AG09309 (cell line): ENCODE measurements at regions not wholly inside any gene's neighbourhood (a gene's known extent, or its start where the extent isn't known, plus 50 kb on each side); places are given as distances from the start of the nearest gene placed in this dataset.

Experiments
- DNase-seq: peaks from one replicate; pipeline ENCODE4 v3.0.0-alpha.2; 2010; ENCODE audit warnings: low read depth
- H3K4me3 ChIP-seq: 2 replicates; pipeline ENCODE4 v1.5.1; 2011; ENCODE audit warnings: mild to moderate bottlenecking, low read depth, low read length, moderate library complexity; ENCODE audit not compliant: control insufficient read depth
- CTCF ChIP-seq: IDR thresholded peaks from 2 replicates; pipeline ENCODE4 v1.5.1; 2011; ENCODE audit warnings: mild to moderate bottlenecking, low read depth, low read length, inconsistent platforms; ENCODE audit not compliant: insufficient read depth, control insufficient read depth; ENCODE audit errors: missing control alignments

- H3K4me3 ChIP-seq, result no peak overlapping the region
- no peak for DNase-seq
- TF ChIP-seq CTCF, result no peak
These were observed 791.5 kb downstream of the TFAP2A start for GRCh38 chr6:9623228-9623832.

- no peak for TF ChIP-seq CTCF
- H3K4me3 ChIP-seq, result no peak overlapping the region
- peak; percentile 63 for DNase-seq
These were observed 793.6 kb downstream of the TFAP2A start for GRCh38 chr6:9621276-9621675.

GRCh38 chr6:9620687-9621086, 794.2 kb downstream of the TFAP2A start:
- no peak overlapping the region for H3K4me3 ChIP-seq
- no peak for TF ChIP-seq CTCF
- DNase-seq, result no peak

DNA sequence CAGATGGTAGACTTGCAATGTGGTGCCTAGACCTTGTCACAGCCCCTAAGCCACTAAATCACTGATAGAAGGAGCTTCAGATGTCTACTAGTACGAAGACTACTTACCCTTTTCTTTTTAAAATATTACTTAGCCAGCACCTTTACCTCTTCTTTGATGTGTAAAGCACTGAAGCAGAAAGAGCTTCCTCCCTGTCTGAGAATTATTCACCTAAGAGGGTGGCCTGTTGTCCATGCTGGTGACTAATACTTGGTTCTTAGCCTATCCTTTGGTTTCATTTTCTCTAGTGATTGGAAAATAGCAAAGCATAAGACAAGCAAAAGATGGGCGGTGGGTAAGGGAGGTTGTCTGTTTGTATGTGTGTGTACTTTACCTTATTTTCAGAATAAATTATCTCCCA, 794.6 kb downstream of the TFAP2A start:
- TF ChIP-seq CTCF, result no peak
- no peak for DNase-seq
- no peak overlapping the region for H3K4me3 ChIP-seq

- no peak overlapping the region for H3K4me3 ChIP-seq
- TF ChIP-seq CTCF, result no peak
- no peak for DNase-seq
These were observed 800.1 kb downstream of the TFAP2A start for GRCh38 chr6:9614778-9615177.

- DNase-seq, result no peak
- TF ChIP-seq CTCF, result no peak
- H3K4me3 ChIP-seq, result no peak overlapping the region
These were observed 802.4 kb downstream of the TFAP2A start for GRCh38 chr6:9612489-9612888.

DNA sequence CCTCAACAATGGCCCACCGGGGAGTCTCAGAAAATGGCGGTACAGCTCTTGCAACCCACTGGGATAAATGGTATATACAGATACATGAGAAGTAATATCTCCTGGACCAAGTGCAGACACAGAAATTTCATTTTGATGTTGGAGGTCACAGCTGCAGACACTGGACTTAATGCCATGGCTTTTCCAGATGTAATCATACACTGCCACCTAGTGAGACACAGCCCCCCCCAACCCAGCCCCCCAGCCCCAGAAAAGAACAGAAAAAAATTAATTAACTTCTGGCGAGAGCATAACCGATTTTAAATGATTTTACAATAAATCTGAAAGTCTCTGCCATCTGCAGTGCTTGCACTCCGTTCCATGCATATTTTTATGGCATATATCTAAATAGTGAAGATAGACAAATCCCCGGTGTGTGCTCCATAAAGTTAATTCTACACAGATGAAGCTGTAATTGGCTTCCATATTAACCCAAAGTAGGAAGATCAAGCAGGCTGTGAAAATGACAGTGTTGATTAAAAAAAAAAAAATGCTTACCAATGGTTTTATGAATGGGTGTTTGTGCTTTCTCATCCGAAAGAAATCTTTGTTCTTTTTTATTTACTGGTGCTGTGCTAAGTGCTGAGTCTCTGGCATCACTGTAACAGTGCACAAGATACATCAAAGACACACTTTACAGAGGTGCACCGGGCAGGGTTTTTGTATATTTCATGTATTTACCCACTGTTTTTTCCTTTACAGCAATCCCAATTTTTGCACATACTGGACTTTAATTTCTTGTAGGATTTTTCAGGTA, 804.1 kb downstream of the TFAP2A start:
- TF ChIP-seq CTCF, result no peak
- DNase-seq, result no peak
- H3K4me3 ChIP-seq, result no peak overlapping the region
